ENCODE measurements at regions not wholly inside any gene's neighbourhood (a gene's known extent, or its start where the extent isn't known, plus 50 kb on each side); places are given as distances from the start of the nearest gene placed in this dataset.
A peak's percentile ranks its signal among the peaks of the same experiment; 100 is the strongest.

DNA sequence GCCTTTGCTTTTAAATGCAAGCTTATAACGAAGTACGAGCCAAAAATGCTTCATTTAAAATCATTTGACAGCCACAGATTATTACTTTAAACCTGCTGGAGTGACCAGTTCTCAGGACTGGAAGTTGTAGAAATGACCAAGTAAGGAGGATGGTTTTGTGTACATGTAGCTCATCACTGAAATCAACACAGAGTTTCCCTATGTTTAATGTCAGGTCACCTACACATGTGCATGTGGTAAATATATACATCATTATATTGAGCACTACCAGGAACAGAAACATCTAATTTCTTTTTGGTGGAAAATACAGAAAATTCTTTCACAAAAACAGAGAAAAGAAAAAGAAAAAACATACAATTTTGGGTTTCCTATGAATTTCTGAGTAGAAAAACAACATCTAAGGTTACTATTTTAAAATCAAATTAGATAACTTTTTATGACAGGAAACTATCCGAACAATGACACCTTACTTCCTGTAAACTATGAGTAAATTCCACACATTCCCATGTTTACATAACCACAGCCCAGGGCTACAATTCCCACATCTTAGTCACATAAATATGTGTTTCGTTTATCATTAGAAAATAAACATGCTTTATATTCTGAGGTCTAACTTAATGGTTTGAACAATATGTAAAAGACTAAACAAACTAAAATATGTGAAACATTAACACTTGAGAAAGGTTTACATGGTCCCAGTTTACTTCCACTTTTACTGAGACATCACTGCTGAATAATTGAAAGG, 73.6 kb downstream of the ZNF281 start:
- no peak overlapping the region for H3K14ac ChIP-seq (ENCODE audit: low read length in 2 of 2)
- H4K91ac ChIP-seq (ENCODE audit: low read length): no peak overlapping the region
- 23% methylated on average over 3 of the region's 4 CpGs for WGBS

DNA sequence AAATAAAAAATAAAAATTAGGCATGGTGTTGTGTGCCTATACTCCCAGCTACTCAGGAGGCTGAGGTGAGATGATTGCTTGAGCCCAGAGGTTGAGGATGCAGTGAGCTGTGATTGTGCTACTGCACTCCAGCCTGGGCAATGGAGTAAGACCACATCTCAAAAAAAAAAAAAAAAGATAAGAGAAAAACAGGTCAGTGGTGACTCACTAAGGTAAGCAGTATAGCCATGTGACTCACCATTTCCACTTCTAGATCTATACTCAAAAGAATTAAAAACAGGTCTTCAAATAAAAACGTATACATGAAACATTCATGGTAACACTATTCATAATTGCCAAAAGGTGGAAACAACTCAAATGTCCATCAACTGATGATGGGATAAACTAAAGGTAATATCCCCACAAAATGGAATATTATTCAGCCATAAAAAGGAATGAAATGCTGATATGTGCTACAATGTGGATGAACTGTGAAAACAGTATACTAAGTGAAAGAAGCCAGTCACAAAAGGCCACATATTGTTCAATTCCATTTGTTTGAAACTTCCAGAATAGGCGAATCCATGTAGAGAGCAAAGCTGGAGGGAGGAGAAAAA, 75.1 kb downstream of the ZNF281 start:
- Histone ChIP-seq H3K18ac (ENCODE audit: low read depth in 1 of 2, low read length in 2 of 2) (no peak overlapping the region), H2BK12ac (ENCODE audit: low read length in 2 of 2) (no peak overlapping the region), H3K4me1 (ENCODE audit: control insufficient read depth, insufficient read depth, low read depth, low read length) (peaks cover 2% of the 10 kb centered on the region), H2BK120ac (ENCODE audit: low read depth, low read length) (no peak overlapping the region), H3K4me3 (ENCODE audit: insufficient read depth in 1 of 2, low read depth in 1 of 2, low read length in 2 of 2) (no peak overlapping the region), H3K79me1 (replicated peaks; ENCODE audit: low read length, poor library complexity, severe bottlenecking) (no peaks in the 10 kb centered on the region), H2AK5ac (ENCODE audit: low read length, severe bottlenecking) (no peak overlapping the region), H3K4me2 (ENCODE audit: low read length, poor library complexity, severe bottlenecking) (no peak overlapping the region), H3K27ac (ENCODE audit: low read length, poor library complexity, severe bottlenecking) (no peak overlapping the region), H3K23ac (ENCODE audit: low read length in 2 of 2) (no peak overlapping the region), H3K14ac (ENCODE audit: low read length in 2 of 2) (no peak overlapping the region), H3K36me3 (ENCODE audit: control insufficient read depth in 1 of 2, insufficient read depth in 2 of 2, low read depth in 1 of 2, low read length in 2 of 2) (no peaks in the 10 kb centered on the region), H2BK5ac (ENCODE audit: low read depth, low read length, poor library complexity, severe bottlenecking) (no peak overlapping the region), H3K9me3 (ENCODE audit: control insufficient read depth, low read length) (no peaks in the 10 kb centered on the region), H2BK15ac (ENCODE audit: low read depth, poor library complexity, severe bottlenecking) (no peak overlapping the region), H3K9ac (ENCODE audit: low read length) (no peak overlapping the region), H4K8ac (ENCODE audit: low read length) (no peak overlapping the region), H3K27me3 (ENCODE audit: control insufficient read depth in 1 of 2, insufficient read depth in 1 of 2, low read length in 2 of 2) (no peaks in the 10 kb centered on the region), H3K4ac (ENCODE audit: low read depth in 1 of 2, low read length in 2 of 2) (no peak overlapping the region), H4K91ac (ENCODE audit: low read length) (no peak overlapping the region), H2AFZ (ENCODE audit: low read depth, low read length) (no peak overlapping the region)
- no peak for DNase-seq
- WGBS: 100% methylated on average over 2 of the region's 2 CpGs

More for the DNA sequence above, 73.6 kb downstream of the ZNF281 start:
- no peak overlapping the region for H3K4me3 ChIP-seq (ENCODE audit: insufficient read depth in 1 of 2, low read depth in 1 of 2, low read length in 2 of 2)
- DNase-seq: peak; percentile 47
- H2BK5ac ChIP-seq (ENCODE audit: low read depth, low read length, poor library complexity, severe bottlenecking): no peak overlapping the region
- H3K18ac ChIP-seq (ENCODE audit: low read depth in 1 of 2, low read length in 2 of 2): no peak overlapping the region
- H2BK120ac ChIP-seq (ENCODE audit: low read depth, low read length): no peak overlapping the region
- no peaks in the 10 kb centered on the region for H3K27me3 ChIP-seq (ENCODE audit: control insufficient read depth in 1 of 2, insufficient read depth in 1 of 2, low read length in 2 of 2)
- no peaks in the 10 kb centered on the region for H3K4me1 ChIP-seq (ENCODE audit: control insufficient read depth, insufficient read depth, low read depth, low read length)
- H3K9ac ChIP-seq (ENCODE audit: low read length): no peak overlapping the region
- H2BK12ac ChIP-seq (ENCODE audit: low read length in 2 of 2): no peak overlapping the region
- H3K9me3 ChIP-seq (ENCODE audit: control insufficient read depth, low read length): no peaks in the 10 kb centered on the region
- H4K8ac ChIP-seq (ENCODE audit: low read length): no peak overlapping the region
- no peak overlapping the region for H2AK5ac ChIP-seq (ENCODE audit: low read length, severe bottlenecking)
- H3K4ac ChIP-seq (ENCODE audit: low read depth in 1 of 2, low read length in 2 of 2): no peak overlapping the region
- H2BK15ac ChIP-seq (ENCODE audit: low read depth, poor library complexity, severe bottlenecking): no peak overlapping the region
- H3K23ac ChIP-seq (ENCODE audit: low read length in 2 of 2): no peak overlapping the region
- no peaks in the 10 kb centered on the region for H3K79me1 ChIP-seq (replicated peaks; ENCODE audit: low read length, poor library complexity, severe bottlenecking)
- H2AFZ ChIP-seq (ENCODE audit: low read depth, low read length): no peak overlapping the region
- H3K4me2 ChIP-seq (ENCODE audit: low read length, poor library complexity, severe bottlenecking): no peak overlapping the region
- no peaks in the 10 kb centered on the region for H3K36me3 ChIP-seq (ENCODE audit: control insufficient read depth in 1 of 2, insufficient read depth in 2 of 2, low read depth in 1 of 2, low read length in 2 of 2)
- H3K27ac ChIP-seq (ENCODE audit: low read length, poor library complexity, severe bottlenecking): peak overlapping the region; percentile 26

GRCh38 chr1:200333329-200333728, 76.5 kb downstream of the ZNF281 start:
- H2BK5ac ChIP-seq (ENCODE audit: low read depth, low read length, poor library complexity, severe bottlenecking): no peak overlapping the region
- H2AK5ac ChIP-seq (ENCODE audit: low read length, severe bottlenecking): no peak overlapping the region
- no peak overlapping the region for H3K18ac ChIP-seq (ENCODE audit: low read depth in 1 of 2, low read length in 2 of 2)
- no peaks in the 10 kb centered on the region for H3K36me3 ChIP-seq (ENCODE audit: control insufficient read depth in 1 of 2, insufficient read depth in 2 of 2, low read depth in 1 of 2, low read length in 2 of 2)
- H3K9me3 ChIP-seq (ENCODE audit: control insufficient read depth, low read length): no peaks in the 10 kb centered on the region
- no peak overlapping the region for H3K4ac ChIP-seq (ENCODE audit: low read depth in 1 of 2, low read length in 2 of 2)
- no peak overlapping the region for H3K27ac ChIP-seq (ENCODE audit: low read length, poor library complexity, severe bottlenecking)
- H3K4me1 ChIP-seq (ENCODE audit: control insufficient read depth, insufficient read depth, low read depth, low read length): peaks cover 2% of the 10 kb centered on the region
- H3K4me2 ChIP-seq (ENCODE audit: low read length, poor library complexity, severe bottlenecking): no peak overlapping the region
- DNase-seq: no peak
- H3K27me3 ChIP-seq (ENCODE audit: control insufficient read depth in 1 of 2, insufficient read depth in 1 of 2, low read length in 2 of 2): no peaks in the 10 kb centered on the region
- no peak overlapping the region for H2BK120ac ChIP-seq (ENCODE audit: low read depth, low read length)
- H4K91ac ChIP-seq (ENCODE audit: low read length): no peak overlapping the region
- H3K4me3 ChIP-seq (ENCODE audit: insufficient read depth in 1 of 2, low read depth in 1 of 2, low read length in 2 of 2): no peak overlapping the region
- no peak overlapping the region for H2BK12ac ChIP-seq (ENCODE audit: low read length in 2 of 2)
- no peak overlapping the region for H4K8ac ChIP-seq (ENCODE audit: low read length)
- no peak overlapping the region for H2AFZ ChIP-seq (ENCODE audit: low read depth, low read length)
- H3K23ac ChIP-seq (ENCODE audit: low read length in 2 of 2): no peak overlapping the region
- H3K79me1 ChIP-seq (replicated peaks; ENCODE audit: low read length, poor library complexity, severe bottlenecking): no peaks in the 10 kb centered on the region
- H3K14ac ChIP-seq (ENCODE audit: low read length in 2 of 2): no peak overlapping the region
- H3K9ac ChIP-seq (ENCODE audit: low read length): no peak overlapping the region
- no peak overlapping the region for H2BK15ac ChIP-seq (ENCODE audit: low read depth, poor library complexity, severe bottlenecking)
- 97% methylated on average over 7 of the region's 7 CpGs for WGBS

DNA sequence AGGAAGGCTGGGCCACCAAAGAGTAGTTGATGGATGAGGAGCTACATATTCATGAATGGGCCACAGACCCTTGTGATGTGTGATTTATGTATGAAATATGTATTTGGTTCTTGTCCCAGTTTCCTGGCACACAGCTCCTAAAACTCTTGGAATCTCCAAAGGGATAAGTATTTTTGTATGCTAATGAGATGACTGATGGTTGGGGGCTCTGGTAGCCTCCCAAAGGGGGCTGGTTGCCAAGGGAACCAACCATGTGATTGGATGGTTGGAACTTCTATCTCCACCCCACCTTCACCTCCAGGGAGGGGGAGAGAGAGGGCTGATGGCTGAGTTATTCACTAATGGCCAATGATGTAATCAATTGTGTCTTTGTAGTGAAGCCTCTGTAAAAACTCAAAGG, 77.1 kb downstream of the ZNF281 start:
- H3K36me3 ChIP-seq (ENCODE audit: control insufficient read depth in 1 of 2, insufficient read depth in 2 of 2, low read depth in 1 of 2, low read length in 2 of 2): no peaks in the 10 kb centered on the region
- no peak overlapping the region for H3K4me3 ChIP-seq (ENCODE audit: insufficient read depth in 1 of 2, low read depth in 1 of 2, low read length in 2 of 2)
- no peak overlapping the region for H2BK15ac ChIP-seq (ENCODE audit: low read depth, poor library complexity, severe bottlenecking)
- H3K4me1 ChIP-seq (ENCODE audit: control insufficient read depth, insufficient read depth, low read depth, low read length): peaks cover 2% of the 10 kb centered on the region
- H3K14ac ChIP-seq (ENCODE audit: low read length in 2 of 2): no peak overlapping the region
- H4K8ac ChIP-seq (ENCODE audit: low read length): peak overlapping the region; percentile 13
- H3K4ac ChIP-seq (ENCODE audit: low read depth in 1 of 2, low read length in 2 of 2): no peak overlapping the region
- H2AFZ ChIP-seq (ENCODE audit: low read depth, low read length): no peak overlapping the region
- no peak overlapping the region for H2BK120ac ChIP-seq (ENCODE audit: low read depth, low read length)
- H4K91ac ChIP-seq (ENCODE audit: low read length): no peak overlapping the region
- no peak overlapping the region for H2AK5ac ChIP-seq (ENCODE audit: low read length, severe bottlenecking)
- H3K9me3 ChIP-seq (ENCODE audit: control insufficient read depth, low read length): no peaks in the 10 kb centered on the region
- H3K18ac ChIP-seq (ENCODE audit: low read depth in 1 of 2, low read length in 2 of 2): no peak overlapping the region
- H3K27ac ChIP-seq (ENCODE audit: low read length, poor library complexity, severe bottlenecking): no peak overlapping the region
- H3K23ac ChIP-seq (ENCODE audit: low read length in 2 of 2): no peak overlapping the region
- no peak overlapping the region for H3K4me2 ChIP-seq (ENCODE audit: low read length, poor library complexity, severe bottlenecking)
- no peaks in the 10 kb centered on the region for H3K27me3 ChIP-seq (ENCODE audit: control insufficient read depth in 1 of 2, insufficient read depth in 1 of 2, low read length in 2 of 2)
- H2BK5ac ChIP-seq (ENCODE audit: low read depth, low read length, poor library complexity, severe bottlenecking): no peak overlapping the region
- no peaks in the 10 kb centered on the region for H3K79me1 ChIP-seq (replicated peaks; ENCODE audit: low read length, poor library complexity, severe bottlenecking)
- H2BK12ac ChIP-seq (ENCODE audit: low read length in 2 of 2): no peak overlapping the region
- DNase-seq: no peak
- no peak overlapping the region for H3K9ac ChIP-seq (ENCODE audit: low read length)

All from mesenchymal stem cell (in vitro differentiated cells and primary cell).